K562 (cell line): ENCODE measurements at regions not wholly inside any gene's neighbourhood (a gene's known extent, or its start where the extent isn't known, plus 50 kb on each side); places are given as distances from the start of the nearest gene placed in this dataset.

ENCODE experiments used
- ATAC-seq: fragments of 200-7000 bp; cut with Tn5 transposase; 3 replicates; pipeline ENCODE4 v1.9.1; 2020; ENCODE audit warnings: moderate library complexity
- BruUV-seq: library from RNA; stranded (reverse); fragments of 400-500 nt; replicated peaks from 2 replicates; lab custom pipeline; 2021; lab: Mats Ljungman, UMichigan
- CTCF ChIA-PET: fragments of 300-600 bp; formaldehyde crosslinking; extraction: SDS; loops from one replicate; lab custom pipeline; 2021; ENCODE audit warnings: low intra/inter-chr PET ratio; lab: Yijun Ruan, JAX
- POLR2A ChIA-PET: fragments of 300-600, 350-650 bp; sonication (Branson Sonifier 250); formaldehyde crosslinking; extraction: SDS; loops from one replicate; lab custom pipeline; 2021; ENCODE audit warnings: antibody characterized with exemption, inconsistent platforms; lab: Yijun Ruan, JAX
- DNase-seq, 4 experiments: peaks; one replicate each; pipeline versions ENCODE4 v3.0.0 to v3.0.0-alpha.2; 2011 to 2018; ENCODE audit warnings: low spot score in 3 of 4, mixed read lengths in 3 of 4; ENCODE audit errors: extremely low read depth in 1 of 4
- FAIRE-seq: peaks from 2 replicates; lab custom pipeline; 2011; peaks lifted over from hg19 to GRCh38; lab: Jason Lieb, UNC
- H2AFZ ChIP-seq: 2 replicates; pipeline ENCODE4 v1.6.0; 2011; ENCODE audit warnings: low read depth, low read length, control low read depth, inconsistent platforms
- H3K27ac ChIP-seq: fragments of 200-600 bp; 3 replicates; pipeline ENCODE4 v1.8.0; 2011; ENCODE audit warnings: low read depth, mild to moderate bottlenecking, control low read depth, inconsistent platforms, low read length, moderate library complexity, mixed read lengths; ENCODE audit errors: extremely low read depth
- H3K27me3 ChIP-seq, 2 experiments: fragments of 300-600 bp in 1 of 2; 2 replicates in 1 of 2; 3 replicates in 1 of 2; pipeline versions ENCODE4 v1.6.0 to v1.8.0; 2011; ENCODE audit warnings: inconsistent platforms in 2 of 2, low read length in 2 of 2, mild to moderate bottlenecking in 1 of 2, mixed read lengths in 1 of 2, moderate library complexity in 1 of 2; ENCODE audit not compliant: control insufficient read depth in 2 of 2, insufficient read depth in 2 of 2
- H3K36me3 ChIP-seq: fragments of 300-600 bp; 3 replicates; pipeline ENCODE4 v1.8.0; 2011; ENCODE audit warnings: mild to moderate bottlenecking, low read length, inconsistent platforms; ENCODE audit not compliant: control insufficient read depth, insufficient read depth
- H3K4me1 ChIP-seq, 2 experiments: fragments of 200-600 bp in 1 of 2; replicated peaks in 1 of 2; 2 replicates in 1 of 2; 3 replicates in 1 of 2; pipeline versions ENCODE4 v1.5.1 to v1.8.0; 2011; ENCODE audit warnings: inconsistent platforms in 2 of 2, low read length in 2 of 2, mild to moderate bottlenecking in 1 of 2, mixed read lengths in 1 of 2, moderate library complexity in 1 of 2; ENCODE audit not compliant: control insufficient read depth in 2 of 2, insufficient read depth in 2 of 2
- H3K4me2 ChIP-seq: 2 replicates; pipeline ENCODE4 v1.6.1; 2011; ENCODE audit warnings: low read length, control low read depth, inconsistent platforms, mixed read lengths; ENCODE audit not compliant: insufficient read depth
- H3K4me3 ChIP-seq: fragments of 200-600 bp; sonication (generic), shearing (Covaris generic); 2 replicates; pipeline ENCODE4 v1.5.1; 2016; ENCODE audit warnings: control low read depth, inconsistent platforms
- H3K79me2 ChIP-seq: fragments of 200-600 bp; 3 replicates; pipeline ENCODE4 v1.8.0; 2011; ENCODE audit warnings: low read length, inconsistent platforms; ENCODE audit not compliant: control insufficient read depth, insufficient read depth
- H3K9ac ChIP-seq, 2 experiments: 2 replicates each; pipeline versions ENCODE4 v1.6.0 to v1.6.1; 2011; ENCODE audit warnings: low read depth in 2 of 2, low read length in 2 of 2, control low read depth in 1 of 2, inconsistent platforms in 1 of 2, mild to moderate bottlenecking in 1 of 2, mixed read lengths in 1 of 2; ENCODE audit not compliant: insufficient read depth in 1 of 2
- H3K9me1 ChIP-seq: one replicate; pipeline ENCODE4 v1.6.0; 2011; ENCODE audit warnings: inconsistent platforms, mild to moderate bottlenecking, low read length, moderate library complexity; ENCODE audit not compliant: control insufficient read depth, insufficient read depth
- H3K9me3 ChIP-seq: replicated peaks from 2 replicates; pipeline ENCODE4 v1.5.1; 2011; ENCODE audit warnings: low read depth, low read length, inconsistent platforms; ENCODE audit not compliant: control insufficient read depth, insufficient read depth
- H4K20me1 ChIP-seq: replicated peaks from 2 replicates; pipeline ENCODE4 v1.6.1; 2011; ENCODE audit warnings: low read length, inconsistent platforms, mixed read lengths; ENCODE audit not compliant: control insufficient read depth, insufficient read depth
- CEBPG ChIP-seq, 3 experiments: fragments of 200-800 bp in 1 of 3; sonication (Bioruptor generic) in 1 of 3; sonication (generic) in 1 of 3; formaldehyde crosslinking in 1 of 3; IDR thresholded peaks in 2 of 3; conservative IDR thresholded peaks in 1 of 3; 2 replicates each; pipeline versions ENCODE4 v1.6.1 to v1.8.0; 2016 to 2022; ENCODE audit warnings: missing compliant biosample characterization in 2 of 3, missing genetic modification characterization in 2 of 3, mild to moderate bottlenecking in 1 of 3, missing genetic modification reagents in 1 of 3
- FOXA1 ChIP-seq: fragments of 450-650 bp; IDR thresholded peaks from 2 replicates; pipeline ENCODE4 v1.6.1; 2016; ENCODE audit warnings: mild to moderate bottlenecking, borderline replicate concordance
- MBD2 ChIP-seq: sonication (generic); IDR thresholded peaks from 2 replicates; pipeline ENCODE4 v1.6.1; 2016; ENCODE audit warnings: low read depth, borderline replicate concordance
- RAD21 ChIP-seq, 2 experiments: fragments of 250-450 bp in 1 of 2; fragments of 450-650 bp in 1 of 2; sonication (Bioruptor Pico) in 1 of 2; formaldehyde crosslinking in 1 of 2; IDR thresholded peaks in 1 of 2; conservative IDR thresholded peaks in 1 of 2; 2 replicates each; pipeline versions ENCODE4 v1.4.0 to v1.8.0; 2020 to 2022; ENCODE audit warnings: mild to moderate bottlenecking in 2 of 2, moderate library complexity in 1 of 2
- WGBS: fragments of 100-300 bp; shearing (Covaris generic); methylation state at CpG from one replicate; pipeline ENCODE4 v1.1.6; 2016; ENCODE audit warnings: low coverage, mixed read lengths; ENCODE audit not compliant: insufficient coverage; ENCODE audit errors: missing lambda C conversion rate; 5-methylcytosine and 5-hydroxymethylcytosine counted together
- in situ Hi-C: fragments of 300-500 bp; cut with MboI; formaldehyde crosslinking; loops from 4 replicates; pipeline ENCODE4 v1.15.0; 2018; ENCODE audit warnings: inconsistent platforms, mixed read lengths
- intact Hi-C: fragments of 100-400 bp; cut with micrococcal nuclease; formaldehyde crosslinking; loops from 2 replicates; pipeline ENCODE4 v1.14.2; 2022
- TF ChIP-seq, protein P1 (sequence below): fragments of 250-450 bp; sonication (Bioruptor Pico); IDR thresholded peaks from 2 replicates; pipeline ENCODE4 v1.5.0; 2020; ENCODE audit warnings: mild to moderate bottlenecking
- TF ChIP-seq, protein P2 (sequence below): fragments of 450-650 bp; IDR thresholded peaks from 2 replicates; pipeline ENCODE4 v1.6.1; 2016; ENCODE audit warnings: mild to moderate bottlenecking, moderate library complexity

DNA sequence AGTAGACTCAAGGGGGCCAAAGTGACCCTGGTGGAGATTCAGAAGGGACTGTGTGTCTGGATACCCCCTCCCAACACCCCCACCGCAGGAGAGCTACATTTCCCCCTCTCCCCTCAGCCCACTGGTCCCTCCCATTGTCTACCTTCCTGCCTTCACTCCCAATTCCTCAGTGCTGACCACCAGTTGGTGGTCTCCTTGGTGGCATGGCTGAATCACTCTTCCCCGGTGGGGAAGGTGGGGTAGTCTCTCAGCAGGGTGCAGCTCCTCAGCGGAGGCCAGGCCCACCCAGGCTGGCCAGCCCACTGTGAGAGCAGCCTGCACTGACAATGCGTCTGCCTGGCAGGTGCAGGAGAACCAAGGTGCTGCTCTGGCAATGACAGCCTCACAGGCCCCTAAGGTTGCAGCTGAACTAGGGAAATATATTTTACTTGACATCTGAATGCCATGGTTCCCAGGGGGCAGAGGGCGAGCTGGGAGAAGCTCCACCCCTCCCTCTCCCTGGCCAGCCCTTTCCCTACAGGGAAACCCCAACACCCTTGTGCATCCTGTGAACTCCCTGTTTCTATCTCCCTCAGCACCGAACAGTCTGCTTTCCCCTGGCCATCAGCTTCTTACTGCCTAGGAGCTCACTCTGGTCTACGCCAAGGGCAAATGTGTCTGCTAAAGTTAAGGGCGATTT is 62.6 kb upstream of the PAX8 start (continued):
- TF ChIP-seq CEBPG (CRISPR knock-in tag; IDR thresholded peaks at IDR 0.05) (no peak), CEBPG (tag; conservative IDR thresholded peaks at IDR 0.05 in 1 of 2, IDR thresholded peaks at IDR 0.05 in 1 of 2) (no peak), FOXA1 (no peak), MBD2 (no peak), RAD21 (CRISPR knock-in tag; conservative IDR thresholded peaks at IDR 0.05 in 1 of 2, IDR thresholded peaks at IDR 0.05 in 1 of 2) (no peak)
- TF ChIP-seq, protein P1, sequence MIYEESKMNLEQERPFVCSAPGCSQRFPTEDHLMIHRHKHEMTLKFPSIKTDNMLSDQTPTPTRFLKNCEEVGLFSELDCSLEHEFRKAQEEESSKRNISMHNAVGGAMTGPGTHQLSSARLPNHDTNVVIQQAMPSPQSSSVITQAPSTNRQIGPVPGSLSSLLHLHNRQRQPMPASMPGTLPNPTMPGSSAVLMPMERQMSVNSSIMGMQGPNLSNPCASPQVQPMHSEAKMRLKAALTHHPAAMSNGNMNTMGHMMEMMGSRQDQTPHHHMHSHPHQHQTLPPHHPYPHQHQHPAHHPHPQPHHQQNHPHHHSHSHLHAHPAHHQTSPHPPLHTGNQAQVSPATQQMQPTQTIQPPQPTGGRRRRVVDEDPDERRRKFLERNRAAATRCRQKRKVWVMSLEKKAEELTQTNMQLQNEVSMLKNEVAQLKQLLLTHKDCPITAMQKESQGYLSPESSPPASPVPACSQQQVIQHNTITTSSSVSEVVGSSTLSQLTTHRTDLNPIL (CRISPR knock-in tag) = no peak

DNA sequence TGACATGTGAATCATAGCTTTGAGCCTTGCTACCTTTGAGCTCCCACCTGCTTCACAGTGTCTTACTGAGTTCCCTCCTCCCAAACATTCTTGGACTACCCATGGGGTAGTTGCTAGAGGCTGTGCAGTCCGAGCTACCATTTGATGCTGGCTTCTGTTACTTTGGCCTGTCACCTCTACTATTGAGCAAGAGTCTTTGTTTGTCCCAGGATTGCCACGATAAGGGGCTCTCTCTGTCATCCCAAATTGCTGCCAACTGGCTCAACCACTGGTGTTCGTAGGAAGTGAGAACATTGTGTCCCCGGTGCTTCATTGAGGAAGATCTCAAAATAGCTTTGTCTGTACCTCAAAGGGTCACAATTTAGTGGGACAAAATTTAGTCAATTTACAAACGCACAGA is 59.1 kb upstream of the PAX8 start:
- no peak overlapping the region for H2AFZ ChIP-seq
- no peak overlapping the region for H3K27ac ChIP-seq
- no peaks in the 10 kb centered on the region; a peak in 1 of 5 replicates for H3K4me1 ChIP-seq
- WGBS = 1% methylated on average over 5 of the region's 5 CpGs
- no peaks in the 10 kb centered on the region; the same call in 1 of the 2 replicates for H4K20me1 ChIP-seq
- H3K27me3 ChIP-seq = peaks cover 6 to 32% of the 10 kb centered on the region in 2 experiments; a peak in 3 of 5 replicates
- H3K9me3 ChIP-seq = no peaks in the 10 kb centered on the region
- intact Hi-C loops = no loop called here
- no peak for FAIRE-seq
- no peaks in the 10 kb centered on the region for H3K9me1 ChIP-seq
- no peaks in the 10 kb centered on the region for H3K79me2 ChIP-seq
- DNase-seq = no peak
- H3K4me3 ChIP-seq = no peak overlapping the region
- POLR2A ChIA-PET = no interaction called here
- no TSS peak for BruUV-seq
- H3K9ac ChIP-seq = no peak overlapping the region
- in situ Hi-C loops = no loop called here
- CTCF ChIA-PET = no interaction called here
- ATAC-seq = no peak
- H3K36me3 ChIP-seq = no peaks in the 10 kb centered on the region
- H3K4me2 ChIP-seq = no peak overlapping the region
- TF ChIP-seq, protein P2, sequence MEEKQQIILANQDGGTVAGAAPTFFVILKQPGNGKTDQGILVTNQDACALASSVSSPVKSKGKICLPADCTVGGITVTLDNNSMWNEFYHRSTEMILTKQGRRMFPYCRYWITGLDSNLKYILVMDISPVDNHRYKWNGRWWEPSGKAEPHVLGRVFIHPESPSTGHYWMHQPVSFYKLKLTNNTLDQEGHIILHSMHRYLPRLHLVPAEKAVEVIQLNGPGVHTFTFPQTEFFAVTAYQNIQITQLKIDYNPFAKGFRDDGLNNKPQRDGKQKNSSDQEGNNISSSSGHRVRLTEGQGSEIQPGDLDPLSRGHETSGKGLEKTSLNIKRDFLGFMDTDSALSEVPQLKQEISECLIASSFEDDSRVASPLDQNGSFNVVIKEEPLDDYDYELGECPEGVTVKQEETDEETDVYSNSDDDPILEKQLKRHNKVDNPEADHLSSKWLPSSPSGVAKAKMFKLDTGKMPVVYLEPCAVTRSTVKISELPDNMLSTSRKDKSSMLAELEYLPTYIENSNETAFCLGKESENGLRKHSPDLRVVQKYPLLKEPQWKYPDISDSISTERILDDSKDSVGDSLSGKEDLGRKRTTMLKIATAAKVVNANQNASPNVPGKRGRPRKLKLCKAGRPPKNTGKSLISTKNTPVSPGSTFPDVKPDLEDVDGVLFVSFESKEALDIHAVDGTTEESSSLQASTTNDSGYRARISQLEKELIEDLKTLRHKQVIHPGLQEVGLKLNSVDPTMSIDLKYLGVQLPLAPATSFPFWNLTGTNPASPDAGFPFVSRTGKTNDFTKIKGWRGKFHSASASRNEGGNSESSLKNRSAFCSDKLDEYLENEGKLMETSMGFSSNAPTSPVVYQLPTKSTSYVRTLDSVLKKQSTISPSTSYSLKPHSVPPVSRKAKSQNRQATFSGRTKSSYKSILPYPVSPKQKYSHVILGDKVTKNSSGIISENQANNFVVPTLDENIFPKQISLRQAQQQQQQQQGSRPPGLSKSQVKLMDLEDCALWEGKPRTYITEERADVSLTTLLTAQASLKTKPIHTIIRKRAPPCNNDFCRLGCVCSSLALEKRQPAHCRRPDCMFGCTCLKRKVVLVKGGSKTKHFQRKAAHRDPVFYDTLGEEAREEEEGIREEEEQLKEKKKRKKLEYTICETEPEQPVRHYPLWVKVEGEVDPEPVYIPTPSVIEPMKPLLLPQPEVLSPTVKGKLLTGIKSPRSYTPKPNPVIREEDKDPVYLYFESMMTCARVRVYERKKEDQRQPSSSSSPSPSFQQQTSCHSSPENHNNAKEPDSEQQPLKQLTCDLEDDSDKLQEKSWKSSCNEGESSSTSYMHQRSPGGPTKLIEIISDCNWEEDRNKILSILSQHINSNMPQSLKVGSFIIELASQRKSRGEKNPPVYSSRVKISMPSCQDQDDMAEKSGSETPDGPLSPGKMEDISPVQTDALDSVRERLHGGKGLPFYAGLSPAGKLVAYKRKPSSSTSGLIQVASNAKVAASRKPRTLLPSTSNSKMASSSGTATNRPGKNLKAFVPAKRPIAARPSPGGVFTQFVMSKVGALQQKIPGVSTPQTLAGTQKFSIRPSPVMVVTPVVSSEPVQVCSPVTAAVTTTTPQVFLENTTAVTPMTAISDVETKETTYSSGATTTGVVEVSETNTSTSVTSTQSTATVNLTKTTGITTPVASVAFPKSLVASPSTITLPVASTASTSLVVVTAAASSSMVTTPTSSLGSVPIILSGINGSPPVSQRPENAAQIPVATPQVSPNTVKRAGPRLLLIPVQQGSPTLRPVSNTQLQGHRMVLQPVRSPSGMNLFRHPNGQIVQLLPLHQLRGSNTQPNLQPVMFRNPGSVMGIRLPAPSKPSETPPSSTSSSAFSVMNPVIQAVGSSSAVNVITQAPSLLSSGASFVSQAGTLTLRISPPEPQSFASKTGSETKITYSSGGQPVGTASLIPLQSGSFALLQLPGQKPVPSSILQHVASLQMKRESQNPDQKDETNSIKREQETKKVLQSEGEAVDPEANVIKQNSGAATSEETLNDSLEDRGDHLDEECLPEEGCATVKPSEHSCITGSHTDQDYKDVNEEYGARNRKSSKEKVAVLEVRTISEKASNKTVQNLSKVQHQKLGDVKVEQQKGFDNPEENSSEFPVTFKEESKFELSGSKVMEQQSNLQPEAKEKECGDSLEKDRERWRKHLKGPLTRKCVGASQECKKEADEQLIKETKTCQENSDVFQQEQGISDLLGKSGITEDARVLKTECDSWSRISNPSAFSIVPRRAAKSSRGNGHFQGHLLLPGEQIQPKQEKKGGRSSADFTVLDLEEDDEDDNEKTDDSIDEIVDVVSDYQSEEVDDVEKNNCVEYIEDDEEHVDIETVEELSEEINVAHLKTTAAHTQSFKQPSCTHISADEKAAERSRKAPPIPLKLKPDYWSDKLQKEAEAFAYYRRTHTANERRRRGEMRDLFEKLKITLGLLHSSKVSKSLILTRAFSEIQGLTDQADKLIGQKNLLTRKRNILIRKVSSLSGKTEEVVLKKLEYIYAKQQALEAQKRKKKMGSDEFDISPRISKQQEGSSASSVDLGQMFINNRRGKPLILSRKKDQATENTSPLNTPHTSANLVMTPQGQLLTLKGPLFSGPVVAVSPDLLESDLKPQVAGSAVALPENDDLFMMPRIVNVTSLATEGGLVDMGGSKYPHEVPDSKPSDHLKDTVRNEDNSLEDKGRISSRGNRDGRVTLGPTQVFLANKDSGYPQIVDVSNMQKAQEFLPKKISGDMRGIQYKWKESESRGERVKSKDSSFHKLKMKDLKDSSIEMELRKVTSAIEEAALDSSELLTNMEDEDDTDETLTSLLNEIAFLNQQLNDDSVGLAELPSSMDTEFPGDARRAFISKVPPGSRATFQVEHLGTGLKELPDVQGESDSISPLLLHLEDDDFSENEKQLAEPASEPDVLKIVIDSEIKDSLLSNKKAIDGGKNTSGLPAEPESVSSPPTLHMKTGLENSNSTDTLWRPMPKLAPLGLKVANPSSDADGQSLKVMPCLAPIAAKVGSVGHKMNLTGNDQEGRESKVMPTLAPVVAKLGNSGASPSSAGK = no peak
